HK-2 (cell line): ENCODE measurements at regions not wholly inside any gene's neighbourhood (a gene's known extent, or its start where the extent isn't known, plus 50 kb on each side); places are given as distances from the start of the nearest gene placed in this dataset.

Experiments used
- DNase-seq: peaks from one replicate; pipeline ENCODE4 v3.0.0-alpha.2; 2018; ENCODE audit not compliant: unreplicated experiment

- no peak for DNase-seq
These were observed 249.2 kb upstream of the IRX4 start for GRCh38 chr5:2131826-2132496.

GRCh38 chr5:2131196-2131595 lies 248.5 kb upstream of the IRX4 start:
- DNase-seq, result no peak

GRCh38 chr5:2130361-2130760 lies 247.6 kb upstream of the IRX4 start:
- no peak for DNase-seq

GRCh38 chr5:2129568-2130272 lies 247.0 kb upstream of the IRX4 start:
- DNase-seq, result no peak

- no peak for DNase-seq
These were observed 246.1 kb upstream of the IRX4 start for GRCh38 chr5:2128686-2129355.

- no peak for DNase-seq
These were observed 243.8 kb upstream of the IRX4 start for GRCh38 chr5:2126512-2126911.

GRCh38 chr5:2125901-2126265 lies 243.2 kb upstream of the IRX4 start:
- DNase-seq, result no peak

- no peak for DNase-seq
These were observed 242.6 kb upstream of the IRX4 start for GRCh38 chr5:2125171-2125900.

- DNase-seq, result no peak
These were observed 241.9 kb upstream of the IRX4 start for GRCh38 chr5:2124434-2125170.

GRCh38 chr5:2123874-2124273 lies 241.1 kb upstream of the IRX4 start:
- DNase-seq, result no peak

- no peak for DNase-seq
These were observed 237.6 kb upstream of the IRX4 start for GRCh38 chr5:2120361-2120760.

GRCh38 chr5:2119573-2119972 lies 236.8 kb upstream of the IRX4 start:
- no peak for DNase-seq

- no peak for DNase-seq
These were observed 230.8 kb upstream of the IRX4 start for GRCh38 chr5:2113348-2114131.

- no peak for DNase-seq
These were observed 229.7 kb upstream of the IRX4 start for GRCh38 chr5:2112173-2113025.

- no peak for DNase-seq
These were observed 228.9 kb upstream of the IRX4 start for GRCh38 chr5:2111569-2112105.

- DNase-seq, result no peak
These were observed 228.3 kb upstream of the IRX4 start for GRCh38 chr5:2110934-2111462.

- DNase-seq, result no peak
These were observed 227.6 kb upstream of the IRX4 start for GRCh38 chr5:2110137-2110933.

GRCh38 chr5:2109566-2109965 lies 226.8 kb upstream of the IRX4 start:
- DNase-seq, result no peak

- no peak for DNase-seq
These were observed 224.0 kb upstream of the IRX4 start for GRCh38 chr5:2106721-2107120.
